Endodermal cell (in vitro differentiated cells): ENCODE measurements at regions not wholly inside any gene's neighbourhood (a gene's known extent, or its start where the extent isn't known, plus 50 kb on each side); places are given as distances from the start of the nearest gene placed in this dataset.
A peak's percentile ranks its signal among the peaks of the same experiment; 100 is the strongest.

ENCODE experiments used
- DNase-seq: peaks from one replicate; pipeline ENCODE4 v3.0.0-alpha.2; 2017
- H3K27ac ChIP-seq: 2 replicates; pipeline ENCODE4 v1.5.1; 2013; ENCODE audit warnings: mild to moderate bottlenecking, low read depth, low read length, moderate library complexity
- H3K27me3 ChIP-seq: 2 replicates; pipeline ENCODE4 v1.6.1; 2013; ENCODE audit warnings: mild to moderate bottlenecking, low read length, moderate library complexity; ENCODE audit not compliant: insufficient read depth, control insufficient read depth, poor library complexity, severe bottlenecking
- H3K36me3 ChIP-seq: 2 replicates; pipeline ENCODE4 v1.7.0; 2013; ENCODE audit warnings: mild to moderate bottlenecking, low read length, moderate library complexity; ENCODE audit not compliant: control insufficient read depth, insufficient read depth
- H3K4me1 ChIP-seq: one replicate; pipeline ENCODE4 v1.7.0; 2013; ENCODE audit warnings: low read length; ENCODE audit not compliant: control insufficient read depth, insufficient read depth
- H3K4me3 ChIP-seq: 2 replicates; pipeline ENCODE4 v1.5.1; 2013; ENCODE audit warnings: mild to moderate bottlenecking, low read length, moderate library complexity
- H3K9ac ChIP-seq: 2 replicates; pipeline ENCODE4 v1.6.1; 2013; ENCODE audit warnings: mild to moderate bottlenecking, low read length, moderate library complexity; ENCODE audit not compliant: poor library complexity, severe bottlenecking; ENCODE audit errors: extremely low read depth
- H3K9me3 ChIP-seq: 2 replicates; pipeline ENCODE4 v1.6.1; 2013; ENCODE audit warnings: mild to moderate bottlenecking, low read length, moderate library complexity; ENCODE audit not compliant: control insufficient read depth
- H3K27ac Mint-ChIP-seq: 2 replicates; pipeline ENCODE4 v1.8.0; 2020; ENCODE audit warnings: mixed read lengths
- H3K27me3 Mint-ChIP-seq: 2 replicates; pipeline ENCODE4 v1.8.0; 2021; ENCODE audit warnings: mild to moderate bottlenecking, mixed read lengths; ENCODE audit not compliant: insufficient read depth
- H3K36me3 Mint-ChIP-seq: 2 replicates; pipeline ENCODE4 v1.8.0; 2020; ENCODE audit warnings: low read depth, mixed read lengths
- H3K4me1 Mint-ChIP-seq: 2 replicates; pipeline ENCODE4 v1.8.0; 2020; ENCODE audit warnings: mixed read lengths
- H3K4me3 Mint-ChIP-seq: 2 replicates; pipeline ENCODE4 v1.8.0; 2020; ENCODE audit warnings: mild to moderate bottlenecking, moderate library complexity, mixed read lengths
- H3K9me3 Mint-ChIP-seq: 2 replicates; pipeline ENCODE4 v1.8.0; 2020; ENCODE audit warnings: mild to moderate bottlenecking, mixed read lengths
- CTCF ChIP-seq: fragments of 200-600 bp; sonication (generic); conservative IDR thresholded peaks from 2 replicates; pipeline ENCODE4 v1.5.0; 2021; ENCODE audit warnings: antibody characterized with exemption, mild to moderate bottlenecking
- WGBS, 2 experiments: methylation state at CpG; one replicate each; pipeline versions ENCODE4 v1.1.5 to v1.1.7; 2013; ENCODE audit warnings: missing lambda C conversion rate in 2 of 2, mixed read lengths in 1 of 2; ENCODE audit not compliant: insufficient coverage in 1 of 2, insufficient read length in 1 of 2; 5-methylcytosine and 5-hydroxymethylcytosine counted together

GRCh38 chr15:38705436-38706219 lies 141.0 kb upstream of the RASGRP1 start:
- H3K4me3 ChIP-seq, result no peak overlapping the region
- no peaks in the 10 kb centered on the region for H3K36me3 Mint-ChIP-seq
- no peak for TF ChIP-seq CTCF
- no peaks in the 10 kb centered on the region for H3K9me3 Mint-ChIP-seq
- H3K9ac ChIP-seq, result no peak overlapping the region
- no peak overlapping the region for H3K27ac Mint-ChIP-seq
- H3K27ac ChIP-seq, result no peak overlapping the region
- peaks cover 9% of the 10 kb centered on the region for H3K9me3 ChIP-seq
- peaks cover 2% of the 10 kb centered on the region for H3K4me1 ChIP-seq
- no peak for DNase-seq
- 79 to 83% methylated on average over 10 to 11 of the region's 11 CpGs for WGBS, 2 experiments
- peaks cover 71% of the 10 kb centered on the region for H3K27me3 ChIP-seq
- H3K36me3 ChIP-seq, result no peaks in the 10 kb centered on the region
- H3K4me3 Mint-ChIP-seq, result no peak overlapping the region
- peaks cover 63% of the 10 kb centered on the region for H3K27me3 Mint-ChIP-seq
- peaks cover 27% of the 10 kb centered on the region for H3K4me1 Mint-ChIP-seq

- H3K9ac ChIP-seq, result no peak overlapping the region
- WGBS, 2 experiments, result 81 to 93% methylated on average over 5 of the region's 5 CpGs
- TF ChIP-seq CTCF, result no peak
- H3K27ac Mint-ChIP-seq, result no peak overlapping the region
- no peak overlapping the region for H3K4me3 ChIP-seq
- H3K27ac ChIP-seq, result no peak overlapping the region
- H3K27me3 ChIP-seq, result peaks cover 60% of the 10 kb centered on the region
- H3K9me3 ChIP-seq, result no peaks in the 10 kb centered on the region
- no peak for DNase-seq
- H3K36me3 ChIP-seq, result no peaks in the 10 kb centered on the region
- H3K27me3 Mint-ChIP-seq, result peaks cover 58% of the 10 kb centered on the region
- H3K9me3 Mint-ChIP-seq, result no peaks in the 10 kb centered on the region
- no peaks in the 10 kb centered on the region for H3K36me3 Mint-ChIP-seq
- H3K4me3 Mint-ChIP-seq, result no peak overlapping the region
- peaks cover 2% of the 10 kb centered on the region for H3K4me1 ChIP-seq
- H3K4me1 Mint-ChIP-seq, result peaks cover 24% of the 10 kb centered on the region
Observed at GRCh38 chr15:38706956-38707355, 142.3 kb upstream of the RASGRP1 start.

- Histone ChIP-seq H3K9ac (no peak overlapping the region), H3K27ac (no peak overlapping the region), H3K36me3 (no peaks in the 10 kb centered on the region), H3K4me3 (no peak overlapping the region), H3K27me3 (peaks cover 54% of the 10 kb centered on the region), H3K9me3 (no peaks in the 10 kb centered on the region), H3K4me1 (peaks cover 2% of the 10 kb centered on the region)
- H3K9me3 Mint-ChIP-seq, result no peaks in the 10 kb centered on the region
- peaks cover 52% of the 10 kb centered on the region for H3K27me3 Mint-ChIP-seq
- H3K4me3 Mint-ChIP-seq, result no peak overlapping the region
- 40 to 52% methylated on average over 5 to 8 of the region's 8 CpGs for WGBS, 2 experiments
- H3K27ac Mint-ChIP-seq, result no peak overlapping the region
- H3K4me1 Mint-ChIP-seq, result peaks cover 16% of the 10 kb centered on the region
- no peaks in the 10 kb centered on the region for H3K36me3 Mint-ChIP-seq
- DNase-seq, result peak; percentile 79
- peak; percentile 90 for TF ChIP-seq CTCF
Observed at GRCh38 chr15:38707802-38708671, 143.4 kb upstream of the RASGRP1 start.
